CD4-positive, alpha-beta T cell treated with Interleukin-10 for 1 hour (primary cell): ENCODE measurements at regions not wholly inside any gene's neighbourhood (a gene's known extent, or its start where the extent isn't known, plus 50 kb on each side); places are given as distances from the start of the nearest gene placed in this dataset.

ENCODE experiments used
- DNase-seq: peaks from one replicate; pipeline ENCODE4 v3.0.0-alpha.2; 2020

DNA sequence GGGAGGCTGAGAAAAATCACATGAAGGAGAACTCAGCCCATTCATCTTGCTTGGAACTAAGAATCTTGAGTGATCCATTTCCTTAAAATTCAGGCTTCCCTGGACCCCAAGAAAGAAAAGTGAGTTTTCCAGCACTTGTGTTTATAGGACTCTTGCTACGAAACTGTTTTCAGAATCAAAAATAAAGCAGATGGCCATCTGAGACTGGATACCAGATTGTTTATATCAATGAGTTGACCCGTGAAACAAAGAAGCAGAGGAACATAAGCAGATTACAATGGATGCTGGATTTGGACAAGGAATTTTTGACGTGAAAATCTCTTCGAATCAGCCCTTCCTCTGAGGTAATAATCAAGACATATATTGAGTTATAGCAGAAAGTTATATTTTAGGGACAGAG is 223.2 kb downstream of the SYK start:
- DNase-seq = no peak

DNA sequence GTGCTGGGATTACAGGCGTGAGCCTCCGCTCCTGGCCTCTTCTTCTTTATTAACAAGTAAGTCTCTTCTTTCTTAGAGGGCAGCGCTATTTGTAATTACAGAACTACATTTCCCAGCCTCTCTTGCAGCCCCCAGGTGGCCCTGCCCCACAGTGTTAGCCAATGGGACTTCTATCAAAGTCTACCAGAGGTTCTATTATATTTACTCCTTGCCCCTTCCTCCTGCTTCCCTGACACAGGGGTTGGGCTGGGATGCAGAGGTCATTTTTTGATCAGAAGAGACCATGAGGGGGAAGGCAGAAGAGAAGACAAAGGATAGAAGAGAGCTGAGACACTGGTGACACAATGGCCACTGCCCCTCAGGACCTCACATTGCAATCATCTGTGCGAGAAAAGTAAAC is 224.2 kb downstream of the SYK start:
- no peak for DNase-seq

DNA sequence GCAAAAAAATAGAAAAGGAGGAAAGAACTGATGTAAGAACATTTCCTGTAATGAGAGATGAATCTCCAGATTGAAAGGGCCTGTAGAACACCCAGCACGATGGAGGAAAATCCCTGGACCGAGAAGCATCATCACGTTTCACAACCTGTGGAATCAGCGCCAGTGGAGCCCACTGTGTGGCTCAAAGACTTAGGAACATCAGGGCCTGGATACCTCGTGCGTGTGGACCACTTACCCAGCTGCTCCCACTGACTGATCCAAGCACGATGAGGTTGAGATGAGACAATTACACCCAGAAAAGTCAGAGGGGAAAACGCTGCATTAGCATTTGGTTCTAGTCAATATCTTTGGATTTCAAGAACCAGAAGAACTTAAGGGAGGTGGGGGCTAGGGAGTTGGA is 224.6 kb downstream of the SYK start:
- DNase-seq = no peak

DNA sequence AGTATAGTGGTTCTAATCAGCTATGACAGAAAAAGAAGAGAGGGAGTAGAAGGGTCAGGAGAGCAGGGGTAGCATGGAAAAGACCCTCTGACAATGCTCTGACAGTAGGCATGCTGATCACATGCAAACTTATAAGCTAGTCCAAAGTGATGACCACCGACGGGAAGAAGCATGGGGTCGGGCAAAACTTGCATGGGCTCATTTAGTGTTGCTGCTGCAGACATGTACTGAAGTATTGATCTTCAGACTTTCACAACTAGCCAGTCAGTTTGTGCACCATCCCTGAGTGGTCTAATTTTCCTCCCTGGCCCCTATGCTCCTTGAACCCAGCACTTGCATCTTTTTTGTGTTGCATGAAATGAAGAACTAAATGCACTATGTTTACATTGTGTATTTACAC is 225.4 kb downstream of the SYK start:
- DNase-seq = no peak

DNA sequence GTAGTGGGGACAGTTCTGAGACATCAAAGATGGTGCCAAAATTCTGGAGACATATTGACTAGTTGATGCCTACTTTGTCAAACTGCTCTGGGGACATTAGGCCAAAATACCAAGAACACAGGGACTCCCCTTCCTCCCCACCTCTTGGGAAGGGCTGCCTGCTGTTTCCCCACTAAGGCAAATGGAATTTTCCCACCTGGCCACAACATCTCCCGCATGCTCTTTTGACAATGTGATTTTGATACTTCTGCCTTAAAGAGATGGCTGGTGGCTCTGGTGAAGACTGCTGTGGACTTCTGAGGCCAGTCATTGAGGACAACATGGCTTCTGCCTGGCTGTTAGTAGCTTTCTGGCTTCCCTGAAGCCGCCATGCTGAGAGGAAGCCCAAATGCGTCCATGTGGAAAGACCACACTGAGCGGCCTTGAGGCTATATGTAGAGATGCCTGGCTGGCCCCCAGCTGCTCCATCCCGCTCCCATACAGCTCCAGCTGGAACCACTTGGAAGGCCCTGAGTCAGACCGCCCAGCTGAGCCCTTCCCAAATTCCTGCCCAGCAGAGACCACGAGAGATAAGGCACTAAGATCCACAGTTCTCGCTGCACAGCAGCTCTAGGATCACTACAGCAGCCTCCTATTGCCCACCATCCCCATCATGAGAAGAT is 226.7 kb downstream of the SYK start:
- DNase-seq = no peak

DNA sequence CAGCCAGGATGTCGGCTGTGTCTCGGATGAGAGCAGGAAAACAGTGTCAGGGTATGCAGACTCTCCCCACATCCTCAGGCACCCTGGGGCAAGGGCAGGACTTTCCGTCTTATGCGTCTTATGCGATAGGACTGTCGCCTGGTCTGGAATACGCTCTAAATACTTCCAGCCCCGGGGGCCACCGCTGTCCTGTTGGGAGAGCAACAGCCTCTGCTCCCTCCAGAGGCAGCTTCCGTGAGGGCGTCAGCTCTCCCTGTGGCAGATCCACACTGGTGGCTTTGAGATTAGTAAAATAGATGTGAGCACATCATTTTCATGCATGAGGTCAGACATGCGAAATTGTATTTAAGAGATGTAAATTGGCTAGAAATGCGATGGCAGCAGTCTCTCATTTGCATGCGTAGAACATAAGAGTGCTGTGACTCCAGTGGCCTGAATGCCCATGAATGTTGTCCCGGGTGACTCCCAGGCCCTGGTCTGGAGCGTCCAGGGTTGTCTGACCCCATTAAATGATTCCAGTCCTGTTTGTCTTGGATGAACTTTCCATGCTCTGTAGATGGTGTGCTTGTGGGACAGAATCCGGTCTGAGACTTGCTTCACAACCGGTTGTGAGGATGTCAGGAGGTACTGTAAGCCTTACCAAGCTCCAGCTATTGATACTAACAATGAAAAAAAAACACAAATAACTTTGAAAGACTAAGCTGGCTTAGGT is 228.2 kb downstream of the SYK start:
- DNase-seq = no peak

DNA sequence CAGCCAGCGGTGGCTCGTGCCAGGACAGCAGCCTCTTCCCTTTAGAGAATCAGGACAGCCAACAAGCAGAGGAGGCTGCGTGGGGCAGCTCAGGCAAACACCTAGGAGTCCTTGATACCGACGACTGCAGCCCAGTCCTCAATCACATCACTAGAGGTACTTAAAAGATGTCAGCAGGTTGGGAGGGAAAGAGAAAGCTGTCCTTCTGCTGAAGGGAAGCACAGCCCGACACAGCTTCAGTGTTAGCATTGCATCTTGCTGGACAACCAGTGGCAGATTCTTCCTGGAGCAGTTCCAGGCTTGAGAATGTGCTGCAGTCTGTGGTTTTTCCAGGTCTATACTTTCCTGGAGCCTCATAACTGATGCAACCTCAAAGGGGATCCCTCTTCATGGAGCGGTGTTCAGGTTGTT is 230.5 kb downstream of the SYK start:
- no peak for DNase-seq

DNA sequence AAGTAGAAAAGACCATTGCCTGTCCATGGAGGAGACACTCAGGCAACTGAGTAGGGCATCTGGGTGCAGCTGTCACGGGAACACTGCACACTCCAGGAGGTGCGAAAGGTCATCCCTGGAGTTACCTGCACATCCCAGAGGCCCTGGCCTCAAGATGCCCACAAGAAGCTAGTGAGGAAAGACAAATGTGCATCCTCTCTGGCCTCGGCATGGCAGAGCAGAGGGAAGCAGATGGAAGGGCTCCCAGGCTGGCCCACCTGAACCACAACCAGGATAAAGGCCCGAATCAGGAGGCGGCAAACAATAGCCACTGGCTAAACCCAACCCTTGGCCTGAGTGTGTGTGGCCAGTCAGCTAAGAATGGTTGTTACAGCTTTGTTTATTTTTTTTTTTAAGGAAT is 231.7 kb downstream of the SYK start:
- DNase-seq = no peak

DNA sequence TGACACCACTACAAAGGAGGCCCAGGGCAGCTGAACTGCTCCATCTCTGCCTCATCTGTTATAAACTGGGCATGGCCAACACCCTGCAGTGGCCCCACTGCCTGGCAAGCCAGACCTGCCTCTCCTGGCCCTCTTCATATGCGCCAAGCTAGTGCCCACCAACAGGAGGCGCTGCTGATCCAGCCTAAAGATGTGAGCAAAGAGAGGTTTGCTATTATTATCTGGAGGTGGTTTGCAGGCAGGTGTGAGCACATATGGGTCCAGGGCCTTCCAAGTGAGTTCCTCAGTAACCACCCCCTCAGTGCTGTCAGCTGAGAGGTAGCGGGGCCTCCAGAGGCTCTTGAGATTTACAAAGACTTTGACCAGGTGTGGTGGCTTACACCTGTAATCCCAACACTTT is 232.2 kb downstream of the SYK start:
- peak; percentile 71 for DNase-seq

DNA sequence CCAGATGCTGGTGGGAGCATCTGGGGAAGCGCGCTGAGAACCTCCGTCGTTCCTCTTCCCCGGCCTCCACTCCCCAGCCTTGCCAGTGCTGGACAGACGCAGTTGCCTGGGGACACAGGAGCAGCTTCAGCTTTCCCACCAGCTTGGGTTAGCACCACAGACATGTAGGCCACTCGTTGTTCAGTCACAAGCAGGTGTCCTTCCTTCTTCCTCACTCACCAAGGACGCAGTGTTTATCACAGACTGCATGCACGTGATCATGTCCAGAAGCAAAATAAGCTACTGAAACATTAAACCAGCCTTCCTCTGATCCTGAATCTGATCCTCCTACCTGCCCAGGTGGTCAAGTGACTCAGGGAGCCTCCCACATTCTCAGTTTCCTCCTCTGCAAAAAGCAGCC is 232.9 kb downstream of the SYK start:
- DNase-seq = no peak

DNA sequence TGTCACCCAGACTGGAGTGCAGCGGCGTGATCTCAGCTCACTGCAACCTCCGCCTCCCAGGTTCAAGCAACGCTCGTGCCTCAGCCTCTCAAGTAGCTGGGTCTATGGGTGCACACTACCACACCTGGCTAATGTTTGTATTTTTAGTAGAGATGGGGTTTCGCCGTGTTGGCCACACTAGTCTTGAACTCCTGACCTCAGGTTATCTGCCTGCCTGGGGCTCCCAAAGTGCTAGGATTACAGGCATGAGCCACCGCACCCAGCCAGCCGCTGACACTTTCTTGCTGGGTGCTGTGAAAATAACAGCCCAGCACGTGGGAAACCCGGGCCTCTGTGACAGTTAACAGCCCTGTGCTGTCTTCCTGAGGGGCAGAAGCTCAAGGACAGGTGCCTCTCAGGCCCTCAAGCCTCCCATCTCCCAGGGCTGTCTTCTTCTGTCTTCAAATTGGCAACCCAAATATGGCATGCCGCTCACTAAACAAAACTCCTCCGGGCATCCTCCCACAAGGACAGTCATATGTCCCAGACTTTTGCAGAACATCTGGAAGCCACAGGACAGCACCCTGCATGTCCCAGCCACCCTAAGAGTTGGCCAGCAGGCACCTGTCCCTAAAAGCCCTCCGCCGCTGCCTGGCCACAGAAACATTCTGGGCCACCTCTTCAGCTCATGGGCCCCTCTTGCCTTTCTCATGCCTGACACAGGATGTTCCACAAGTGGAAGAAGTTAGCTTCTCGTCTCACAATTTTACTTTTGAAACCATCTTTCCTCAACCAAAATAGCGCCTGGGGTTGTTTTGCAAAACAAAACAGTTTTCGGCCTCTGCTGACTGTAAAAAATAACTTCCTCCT is 233.6 kb downstream of the SYK start:
- no peak for DNase-seq

DNA sequence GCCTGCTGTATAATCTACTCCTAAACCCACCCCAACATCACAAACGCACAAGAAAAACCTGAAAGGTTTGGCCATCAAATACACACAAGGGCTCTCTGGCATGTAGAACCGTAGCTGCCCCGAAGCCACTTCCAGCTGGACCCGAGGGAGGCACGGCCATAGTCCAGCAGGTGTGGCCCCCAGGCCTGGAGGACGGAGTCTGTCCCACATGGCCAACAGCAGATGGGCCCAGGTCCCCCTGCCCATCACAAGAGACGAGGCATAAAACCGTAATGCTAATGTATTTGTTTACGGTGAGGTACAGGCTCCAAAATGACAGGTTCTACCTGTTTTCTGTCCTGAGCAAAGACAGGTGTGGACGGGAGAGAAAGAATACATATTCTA is 234.2 kb downstream of the SYK start:
- DNase-seq = no peak

DNA sequence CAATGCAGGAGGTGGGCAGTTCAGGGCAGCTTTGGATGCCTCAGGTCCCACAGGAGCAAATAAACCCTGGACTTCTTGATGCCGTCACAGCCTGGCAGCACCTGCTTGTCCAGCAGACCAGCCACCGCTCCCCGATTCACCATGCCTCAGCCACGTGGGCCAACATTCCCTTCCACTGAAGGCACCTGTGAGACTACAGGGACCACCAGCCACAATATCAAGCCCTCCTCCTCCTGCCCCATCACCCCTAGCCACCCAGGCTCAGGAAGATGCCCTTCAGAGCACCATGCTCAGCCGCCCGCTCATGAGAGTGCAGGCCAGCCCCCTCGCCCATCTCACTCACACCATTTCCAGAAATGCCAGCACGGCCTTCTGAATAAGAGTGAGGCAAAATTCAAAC is 234.7 kb downstream of the SYK start:
- no peak for DNase-seq

DNA sequence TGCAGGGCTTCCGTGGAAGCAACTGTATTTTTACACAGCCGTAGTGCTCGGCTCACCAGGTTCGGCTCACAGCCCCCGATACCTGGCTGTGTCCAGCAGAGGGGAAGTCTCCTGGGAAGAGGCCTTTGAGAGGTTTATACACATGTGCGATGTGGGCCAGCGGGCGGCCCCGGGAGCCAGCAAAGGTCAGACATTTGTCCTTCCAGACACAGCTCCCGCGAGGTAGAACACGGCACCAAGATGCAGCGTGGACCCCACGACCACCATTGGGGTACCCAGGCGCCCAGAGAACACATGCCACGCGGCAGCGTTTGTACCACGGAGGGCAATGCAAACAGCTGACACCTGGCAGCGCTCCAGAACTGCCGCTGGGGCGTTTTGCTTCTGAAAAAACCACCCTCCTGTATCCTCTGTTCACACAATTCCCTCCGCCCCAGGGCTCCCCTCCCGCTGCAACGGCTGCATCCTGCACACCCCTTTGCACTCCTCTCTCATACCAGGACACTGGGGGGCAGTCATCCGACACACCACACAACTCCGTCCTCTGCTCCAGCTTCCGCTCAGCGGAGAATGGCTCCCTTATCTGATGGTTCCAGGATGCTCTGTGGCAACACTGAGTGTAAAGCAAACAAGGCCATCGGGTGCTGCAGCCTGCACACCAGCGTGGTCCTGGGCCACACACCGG is 235.3 kb downstream of the SYK start:
- peak; percentile 63 for DNase-seq

DNA sequence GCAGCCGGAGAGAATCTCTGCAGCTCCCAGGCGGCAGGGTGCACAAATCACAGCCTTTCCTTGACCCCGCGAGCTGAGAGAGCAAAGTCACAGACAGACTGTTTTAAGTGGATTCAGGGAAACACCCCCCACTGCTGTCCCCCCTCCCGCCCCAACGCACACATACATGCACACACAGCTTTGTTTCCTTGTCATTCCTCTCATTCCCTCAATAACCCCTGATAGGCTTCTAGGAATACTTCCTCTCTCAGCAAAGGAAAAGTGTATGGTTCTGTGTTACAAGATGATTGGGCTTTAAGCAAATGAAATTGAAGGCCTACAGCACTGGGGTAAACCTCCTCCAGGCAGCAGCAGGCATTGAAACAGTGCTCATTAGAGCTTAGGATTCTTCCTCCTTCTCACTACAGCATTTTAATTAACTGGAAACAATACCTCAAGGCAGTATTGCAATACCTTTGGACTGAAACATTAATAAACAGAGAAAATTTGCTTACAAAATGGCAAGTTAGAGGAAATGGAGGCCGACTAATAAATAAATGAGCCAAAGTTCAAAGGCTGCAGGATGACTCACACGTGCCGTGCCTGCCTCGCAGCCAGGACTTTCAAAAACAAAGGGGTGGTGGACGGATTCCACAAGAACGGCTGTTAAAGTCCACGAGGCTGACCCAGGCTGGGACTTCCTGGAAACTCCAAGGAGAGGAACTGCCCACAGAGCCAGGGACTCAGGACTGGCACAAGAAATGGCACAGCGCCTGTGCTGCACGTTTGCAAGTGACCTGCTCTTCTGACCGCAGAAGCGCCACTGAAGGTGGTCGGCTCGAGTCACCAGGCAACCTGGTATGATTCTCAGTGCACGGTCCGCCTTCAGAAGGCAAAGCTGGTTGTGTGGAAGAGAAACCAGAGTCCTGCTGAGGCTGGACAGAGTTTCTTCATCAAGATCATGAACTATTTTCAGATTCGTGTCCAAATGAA is 236.2 kb downstream of the SYK start:
- no peak for DNase-seq

DNA sequence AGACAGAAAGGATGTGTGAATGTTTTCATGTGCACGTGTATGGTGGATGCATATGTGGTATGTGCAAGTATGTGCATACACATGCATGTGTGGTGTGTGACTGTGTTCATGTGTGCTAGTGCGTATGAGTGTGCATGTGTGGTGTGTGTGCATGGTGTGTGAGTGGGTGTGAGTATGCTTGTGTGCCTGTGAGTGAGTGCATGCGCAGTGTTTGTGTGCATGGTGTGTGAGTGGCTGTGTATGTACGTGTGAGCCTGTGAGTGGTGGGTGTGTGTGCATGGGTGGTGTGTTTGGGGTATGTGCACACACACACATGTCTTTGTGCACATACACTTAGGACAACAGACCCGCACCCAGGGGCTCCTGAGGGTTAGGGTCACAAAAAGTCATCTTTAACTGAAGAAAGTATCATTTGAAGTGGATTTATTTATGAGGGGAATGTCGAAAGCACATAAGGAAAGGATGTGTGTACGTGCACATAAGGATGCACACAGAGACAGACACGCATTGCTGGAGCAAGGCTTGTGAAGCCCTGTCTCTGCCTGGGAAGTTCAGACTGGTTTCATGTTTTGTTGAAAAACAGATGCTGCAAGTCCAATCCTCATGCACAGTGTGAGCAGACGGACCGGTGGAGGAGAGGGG is 237.0 kb downstream of the SYK start:
- no peak for DNase-seq

DNA sequence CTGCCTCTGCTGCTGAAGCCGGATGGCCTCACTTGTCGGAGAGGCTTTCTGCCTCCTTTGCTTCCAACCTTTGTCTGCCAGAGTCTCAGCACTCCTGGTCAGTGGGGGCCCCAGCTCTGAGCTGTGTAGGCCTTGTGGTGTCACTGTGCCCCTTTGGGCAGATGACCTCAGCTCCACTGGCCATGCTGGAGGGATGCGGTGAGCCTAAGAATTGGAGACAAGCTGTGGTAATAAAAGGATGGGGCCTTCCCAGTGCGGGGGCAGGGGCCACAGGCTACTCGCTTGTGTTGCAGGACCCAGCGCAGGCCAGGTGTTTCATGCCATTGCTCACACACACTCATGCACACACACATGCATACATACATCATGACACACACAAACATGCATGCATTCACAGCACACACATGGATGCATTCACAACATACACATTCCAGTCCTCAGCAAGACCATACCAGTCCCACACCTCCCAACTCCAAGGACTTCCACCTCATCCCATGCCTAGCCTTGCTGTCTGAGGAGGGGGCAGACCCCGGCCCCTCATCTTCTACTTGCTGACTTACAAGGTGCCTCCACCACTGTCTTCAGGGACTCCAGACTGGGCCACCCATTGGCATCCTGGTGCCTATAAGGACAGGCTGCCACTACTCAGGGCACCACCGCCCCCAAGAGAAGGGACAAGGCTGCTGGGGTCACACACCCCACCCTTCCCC is 237.7 kb downstream of the SYK start:
- no peak for DNase-seq

DNA sequence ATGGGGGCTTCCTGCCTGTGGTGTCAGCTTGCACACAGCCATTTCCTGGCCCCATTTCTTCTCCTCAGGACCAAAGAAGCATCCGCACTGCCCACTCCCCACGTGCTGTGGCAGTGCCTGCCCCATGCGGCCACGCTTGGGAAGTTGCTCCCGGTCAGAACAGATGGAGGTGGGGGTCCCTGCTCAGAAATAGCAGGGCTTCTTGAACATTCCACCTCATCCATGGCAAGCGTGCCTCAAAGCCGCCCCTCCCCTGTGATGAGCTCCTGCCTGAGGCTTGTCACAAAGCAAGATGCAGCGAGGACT is 238.2 kb downstream of the SYK start:
- DNase-seq = no peak

DNA sequence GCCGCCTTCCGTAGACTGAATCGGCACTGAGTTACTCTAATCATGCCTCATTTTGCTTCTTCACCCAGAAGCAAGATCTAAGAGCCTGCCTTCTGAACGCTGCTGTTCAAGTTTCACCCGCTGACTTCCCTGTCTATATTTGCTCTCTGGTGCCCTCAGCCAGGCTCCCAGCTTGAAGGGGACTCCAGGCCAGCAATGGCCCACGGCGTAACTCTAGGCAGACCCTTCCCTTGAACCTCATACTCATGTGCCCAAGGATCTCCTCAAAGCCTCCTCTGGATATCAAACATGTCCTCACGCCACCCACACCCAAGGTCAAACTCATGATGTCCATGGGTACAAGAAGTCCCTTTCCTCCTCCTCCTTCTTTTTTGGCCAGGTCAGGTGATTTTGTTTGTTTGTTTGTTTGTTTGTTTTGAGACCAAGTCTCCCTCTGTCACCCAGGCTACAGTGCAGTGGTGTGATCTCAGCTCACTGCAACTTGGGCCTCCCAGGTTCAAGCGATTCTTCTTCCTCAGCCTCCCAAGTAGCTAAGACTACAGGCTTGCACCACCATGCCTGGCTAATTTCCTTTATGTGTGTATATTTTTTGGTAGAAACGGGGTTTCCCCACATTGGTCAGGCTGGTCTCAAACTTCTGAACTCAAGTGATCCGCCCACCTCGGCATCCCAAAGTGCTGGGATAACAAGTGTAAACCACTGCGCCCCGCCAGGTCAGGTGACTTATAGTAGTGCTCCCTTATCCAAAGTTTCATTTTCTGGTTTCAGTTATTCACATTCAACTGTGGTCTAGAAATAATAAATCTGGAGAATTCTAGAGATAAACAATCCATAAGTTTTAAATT is 239.0 kb downstream of the SYK start:
- no peak for DNase-seq

DNA sequence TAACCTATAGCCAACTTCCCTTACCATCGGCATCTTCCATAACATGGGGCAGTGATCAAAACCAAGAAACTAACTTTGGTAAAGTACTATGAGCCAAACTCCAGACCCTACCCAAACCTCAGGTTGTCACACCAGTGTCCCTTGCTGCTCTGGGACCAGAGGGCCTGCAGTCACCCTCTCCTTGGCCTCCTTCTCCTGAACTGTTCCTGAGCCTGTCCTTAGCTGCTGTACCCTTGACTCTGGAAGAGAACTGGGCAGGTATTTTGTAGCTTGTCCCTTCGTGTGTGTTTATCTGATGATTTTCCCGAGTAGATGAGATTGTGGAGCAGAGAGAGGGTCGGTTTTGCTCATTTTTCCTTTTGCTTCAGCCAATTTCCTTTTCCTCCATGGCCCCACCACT is 240.4 kb downstream of the SYK start:
- DNase-seq = no peak
